RKO (cell line): ENCODE measurements at regions not wholly inside any gene's neighbourhood (a gene's known extent, or its start where the extent isn't known, plus 50 kb on each side); places are given as distances from the start of the nearest gene placed in this dataset.

ENCODE experiments used
- DNase-seq: peaks from one replicate; pipeline ENCODE4 v3.0.0-alpha.2; 2016; ENCODE audit warnings: low spot score

GRCh38 chr18:2380101-2380500, 191.2 kb downstream of the METTL4 start:
- no peak for DNase-seq

GRCh38 chr18:2381539-2381938, 189.8 kb downstream of the METTL4 start:
- DNase-seq: no peak

GRCh38 chr18:2387588-2387987, 183.7 kb downstream of the METTL4 start:
- no peak for DNase-seq

- no peak for DNase-seq
Measured at GRCh38 chr18:2390158-2390557, 181.1 kb downstream of the METTL4 start.

GRCh38 chr18:2391470-2391869, 179.8 kb downstream of the METTL4 start:
- no peak for DNase-seq

GRCh38 chr18:2392446-2392845, 178.9 kb downstream of the METTL4 start:
- no peak for DNase-seq

GRCh38 chr18:2394684-2395083, 176.6 kb downstream of the METTL4 start:
- no peak for DNase-seq

- DNase-seq: no peak
Measured at GRCh38 chr18:2395427-2396161, 175.7 kb downstream of the METTL4 start.

- no peak for DNase-seq
Measured at GRCh38 chr18:2396162-2396505, 175.2 kb downstream of the METTL4 start.

- DNase-seq: no peak
Measured at GRCh38 chr18:2400701-2401196, 170.6 kb downstream of the METTL4 start.

- no peak for DNase-seq
Measured at GRCh38 chr18:2402084-2402483, 169.2 kb downstream of the METTL4 start.

- no peak for DNase-seq
Measured at GRCh38 chr18:2406544-2406943, 164.8 kb downstream of the METTL4 start.

GRCh38 chr18:2407961-2408360, 163.3 kb downstream of the METTL4 start:
- no peak for DNase-seq

- no peak for DNase-seq
Measured at GRCh38 chr18:2409906-2410305, 161.4 kb downstream of the METTL4 start.

- DNase-seq: no peak
Measured at GRCh38 chr18:2410688-2411087, 160.6 kb downstream of the METTL4 start.

- peak; percentile 16 for DNase-seq
Measured at GRCh38 chr18:2411381-2411960, 159.8 kb downstream of the METTL4 start.

- DNase-seq: no peak
Measured at GRCh38 chr18:2412281-2412680, 159.0 kb downstream of the METTL4 start.

GRCh38 chr18:2412996-2413751, 158.1 kb downstream of the METTL4 start:
- DNase-seq: no peak

GRCh38 chr18:2414235-2414634, 157.1 kb downstream of the METTL4 start:
- DNase-seq: no peak

- DNase-seq: no peak
Measured at GRCh38 chr18:2415656-2416055, 155.6 kb downstream of the METTL4 start.

- peak; percentile 6 for DNase-seq
Measured at GRCh38 chr18:2417861-2418610, 153.3 kb downstream of the METTL4 start.

- no peak for DNase-seq
Measured at GRCh38 chr18:2420367-2420766, 150.9 kb downstream of the METTL4 start.
